8988T (cell line): ENCODE measurements at regions not wholly inside any gene's neighbourhood (a gene's known extent, or its start where the extent isn't known, plus 50 kb on each side); places are given as distances from the start of the nearest gene placed in this dataset.
"Not testable (repeated sequence)": the region's sequence is repeated elsewhere in the genome, so short reads cannot be mapped to it uniquely, and the experiment has no call there.

Source experiments
- DNase-seq: peaks from one replicate; pipeline ENCODE4 v3.0.0; 2011

DNA sequence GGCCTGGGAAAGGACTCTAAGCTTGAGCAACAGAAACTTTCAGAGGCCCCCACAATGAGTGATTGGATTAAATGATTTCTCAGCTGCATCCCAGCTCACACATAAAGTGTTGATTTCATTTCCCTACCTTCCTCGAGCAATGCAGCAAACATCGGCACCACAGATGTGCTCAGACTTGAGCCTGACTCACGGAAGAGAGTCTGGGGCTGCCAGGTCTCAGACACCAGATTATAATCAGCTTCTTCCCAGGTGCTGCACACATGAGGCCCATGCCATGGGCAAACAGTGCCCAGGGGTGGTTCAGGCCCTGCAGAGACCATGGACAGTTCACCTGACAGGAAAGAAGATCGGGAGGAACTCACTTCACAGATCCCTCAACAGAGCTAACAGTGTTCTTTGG lies 226.6 kb upstream of the TENM4 start:
- no peak for DNase-seq

DNA sequence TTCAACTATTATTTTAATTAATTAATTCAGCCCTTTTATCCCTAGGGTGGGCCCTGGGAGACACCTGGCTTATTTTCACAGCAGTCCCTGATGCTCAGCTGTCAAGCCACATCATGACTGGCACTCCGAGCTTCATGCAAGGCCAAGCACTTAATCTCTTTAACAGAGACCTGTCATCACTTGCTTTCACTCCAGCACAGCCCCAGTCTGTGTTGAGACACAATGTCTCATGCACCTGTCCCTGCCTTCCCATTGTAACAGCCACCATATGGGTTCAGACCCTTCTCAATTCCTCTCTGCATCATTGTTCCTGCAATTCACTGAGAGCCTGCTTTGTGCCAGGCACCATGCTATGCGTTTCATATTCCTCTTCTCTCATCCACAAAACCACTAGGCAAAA lies 222.2 kb upstream of the TENM4 start:
- no peak for DNase-seq

DNA sequence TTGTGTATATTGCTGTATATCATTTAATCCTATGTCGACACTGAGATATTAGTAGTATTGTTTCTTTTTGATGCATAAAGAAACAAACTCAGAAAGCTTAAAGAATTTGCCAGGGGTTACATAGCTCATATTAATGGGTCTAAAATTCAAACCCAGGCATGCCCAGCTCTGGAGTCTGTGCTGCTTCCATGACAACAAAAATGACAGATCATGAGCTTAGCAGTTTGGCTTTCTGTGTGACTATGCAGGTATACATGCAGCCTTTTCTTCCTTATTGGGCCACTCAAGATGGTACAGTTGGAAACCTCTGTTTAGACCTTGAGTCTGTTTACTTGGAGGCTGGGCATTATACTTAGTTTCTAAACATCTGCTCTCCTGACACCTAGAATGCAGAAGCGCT lies 220.5 kb upstream of the TENM4 start:
- no peak for DNase-seq

DNA sequence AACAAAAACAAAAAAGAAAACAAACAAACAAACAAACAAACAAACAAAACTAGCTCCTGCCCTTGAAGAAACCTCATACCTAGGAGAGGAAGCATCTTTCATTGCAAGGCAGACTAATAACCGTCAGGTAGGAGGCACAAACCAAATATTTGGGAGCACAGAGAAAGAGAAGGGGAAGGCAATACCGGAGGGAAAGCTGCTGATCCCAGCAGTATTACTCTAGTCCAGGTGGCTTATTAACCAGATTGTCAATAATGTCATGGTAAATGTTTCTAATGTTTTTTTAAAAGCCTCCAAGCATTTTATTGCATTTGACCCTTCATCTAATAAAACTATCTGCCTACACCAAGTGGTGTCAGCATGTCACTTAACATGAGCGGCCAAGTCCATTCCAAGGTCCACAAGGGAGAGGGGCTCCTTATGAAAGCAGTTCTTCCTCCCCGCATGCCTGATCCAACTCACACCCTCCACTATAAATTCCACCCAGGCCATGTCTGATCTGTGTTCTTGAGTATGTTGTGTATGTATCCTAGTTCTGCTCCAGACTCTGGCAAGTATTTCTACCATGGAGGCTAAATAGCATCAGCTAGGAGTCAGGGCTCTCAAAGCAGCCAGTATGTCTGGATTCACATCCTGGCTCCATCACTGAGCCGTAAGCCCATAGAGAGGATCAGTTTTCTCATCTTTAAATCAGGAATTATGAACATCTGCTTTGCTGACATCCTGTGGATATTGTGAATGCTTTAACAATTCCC lies 208.1 kb upstream of the TENM4 start:
- no peak for DNase-seq

DNA sequence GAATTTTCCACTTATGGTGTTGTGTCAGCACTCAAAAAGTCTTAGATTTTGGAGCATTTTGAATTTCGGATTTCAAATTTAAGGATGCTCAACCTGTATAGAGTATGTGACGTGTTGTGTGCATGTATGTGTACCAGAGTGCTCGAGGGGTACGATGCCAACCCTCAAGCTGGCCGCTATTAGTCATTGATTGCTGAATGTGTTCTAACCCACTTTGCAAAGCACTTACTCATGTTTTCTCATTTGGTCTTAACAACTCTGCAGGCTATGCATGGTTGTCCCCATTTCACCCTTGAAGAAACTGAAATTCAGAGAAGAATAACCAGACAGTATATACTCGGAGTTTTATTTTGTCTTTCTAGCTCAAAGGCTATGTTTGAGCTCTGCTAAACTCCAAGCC lies 196.4 kb upstream of the TENM4 start:
- DNase-seq, result no peak

DNA sequence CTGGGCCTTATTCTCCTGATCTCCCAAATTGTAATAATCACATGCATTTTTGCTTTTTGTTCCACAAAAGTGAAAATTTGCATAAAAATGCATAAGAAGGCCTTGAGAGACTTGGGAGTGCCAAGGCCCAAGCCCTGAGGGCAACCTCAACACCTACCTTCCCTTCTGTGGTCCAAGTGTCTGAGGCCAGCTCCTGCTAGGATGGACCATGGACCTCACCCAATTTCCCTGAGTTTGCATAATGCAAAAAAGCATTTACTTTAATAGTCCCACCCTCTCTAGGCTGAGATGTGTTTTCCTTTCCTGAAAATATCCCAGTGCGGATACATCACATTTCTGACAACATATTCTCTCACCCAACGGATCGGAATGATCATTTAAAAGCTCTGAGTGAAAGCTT lies 194.1 kb upstream of the TENM4 start:
- DNase-seq, result no peak

DNA sequence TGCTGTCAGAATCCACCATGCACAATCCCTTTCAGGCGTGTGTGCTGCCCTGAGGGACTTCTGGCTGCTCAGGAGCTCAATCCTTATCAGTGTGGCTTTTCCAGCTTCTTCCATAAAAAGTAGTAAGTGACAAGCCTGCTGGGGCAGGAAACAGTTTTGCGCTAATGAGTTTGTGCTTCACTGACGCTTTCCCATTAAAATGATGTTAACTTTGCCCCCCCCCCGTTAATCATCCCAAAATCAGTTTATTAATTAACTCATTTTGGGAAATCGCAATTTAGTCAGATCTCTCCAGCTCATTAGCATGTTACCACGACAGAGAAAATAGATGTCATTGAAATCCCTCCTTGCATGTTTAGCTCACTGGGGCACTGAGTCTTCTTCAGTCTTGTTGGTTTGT lies 186.5 kb upstream of the TENM4 start:
- no peak for DNase-seq

DNA sequence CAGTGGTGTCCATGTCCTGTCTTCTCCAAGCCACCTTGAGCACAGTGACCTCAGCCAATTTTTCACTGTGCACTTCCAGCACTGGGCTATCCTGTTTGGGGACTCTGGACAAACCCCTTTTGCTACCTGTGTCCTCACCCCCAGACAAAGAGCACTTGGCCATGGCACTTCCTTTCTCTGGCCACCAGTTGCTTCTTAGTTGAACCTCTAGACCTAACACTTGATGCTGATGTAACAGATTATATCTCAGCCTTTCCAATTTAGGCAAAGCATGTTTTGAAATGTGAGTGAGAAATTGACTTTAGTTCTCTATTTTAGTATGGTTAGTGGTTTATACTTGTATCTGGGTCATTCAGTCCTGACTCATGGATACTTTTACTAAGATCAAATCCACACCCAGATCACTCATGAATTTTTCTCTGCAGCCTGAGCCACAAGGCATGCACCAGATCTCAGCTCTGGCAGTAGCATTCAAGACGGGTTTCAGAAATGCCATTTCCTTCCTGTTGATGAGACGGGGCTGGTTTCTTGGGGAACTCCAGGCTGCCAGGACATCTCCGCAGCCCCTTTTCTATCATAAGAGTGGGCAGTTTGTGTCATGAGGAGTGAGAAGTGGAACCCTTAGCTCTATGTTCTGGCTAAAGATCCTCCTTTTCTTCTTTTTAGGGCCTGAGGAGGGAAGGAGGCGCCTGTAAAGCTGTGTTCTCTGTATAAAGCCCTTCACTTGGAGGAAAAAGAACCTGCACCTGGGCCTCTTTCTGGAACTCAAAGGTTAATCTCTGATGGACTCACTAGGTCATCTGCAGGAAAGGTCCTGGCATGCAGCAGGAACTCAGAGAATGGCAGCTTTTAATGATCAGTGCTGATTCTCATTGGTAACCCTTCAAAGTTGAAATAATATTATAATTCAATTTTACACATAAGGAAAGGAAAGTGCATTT lies 185.6 kb upstream of the TENM4 start:
- DNase-seq, result no peak

DNA sequence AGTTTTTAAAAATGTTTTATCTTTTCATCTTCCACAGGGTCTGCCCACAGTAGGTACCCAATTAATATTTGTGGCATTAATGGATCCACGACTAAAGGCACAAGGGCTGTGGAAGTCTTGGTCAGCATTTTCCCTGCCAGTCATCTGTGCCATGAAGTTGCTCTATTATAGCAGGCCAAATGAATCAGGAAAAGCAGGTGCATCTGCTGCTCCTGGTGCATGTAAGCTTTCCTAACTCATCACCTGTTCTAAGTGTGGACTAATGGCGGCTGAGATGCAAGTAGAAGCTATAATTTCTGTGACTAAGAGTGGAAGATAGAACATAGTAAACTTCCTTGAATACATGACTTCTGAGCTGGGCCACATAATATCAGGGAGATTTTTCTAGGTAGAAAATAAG lies 182.5 kb upstream of the TENM4 start:
- DNase-seq, result no peak

DNA sequence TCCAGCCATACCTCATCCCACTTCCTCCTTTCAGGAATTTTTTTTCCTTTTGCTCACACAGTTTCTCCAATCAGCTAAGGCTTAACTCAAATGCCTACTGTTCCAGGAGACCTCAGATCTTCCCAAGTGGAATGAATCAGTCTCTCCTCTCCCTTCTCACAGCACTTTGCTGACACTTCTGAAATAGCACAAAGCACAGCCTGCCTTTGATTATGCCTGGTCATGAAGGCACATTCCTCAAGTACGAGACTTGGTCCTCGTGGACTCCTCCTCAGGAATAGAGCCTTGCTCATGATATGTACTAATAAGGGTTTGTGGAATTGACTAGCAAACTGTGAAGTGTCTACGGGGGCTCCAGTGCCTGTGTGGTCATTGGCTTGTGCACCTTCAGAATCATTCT lies 176.7 kb upstream of the TENM4 start:
- no peak for DNase-seq

DNA sequence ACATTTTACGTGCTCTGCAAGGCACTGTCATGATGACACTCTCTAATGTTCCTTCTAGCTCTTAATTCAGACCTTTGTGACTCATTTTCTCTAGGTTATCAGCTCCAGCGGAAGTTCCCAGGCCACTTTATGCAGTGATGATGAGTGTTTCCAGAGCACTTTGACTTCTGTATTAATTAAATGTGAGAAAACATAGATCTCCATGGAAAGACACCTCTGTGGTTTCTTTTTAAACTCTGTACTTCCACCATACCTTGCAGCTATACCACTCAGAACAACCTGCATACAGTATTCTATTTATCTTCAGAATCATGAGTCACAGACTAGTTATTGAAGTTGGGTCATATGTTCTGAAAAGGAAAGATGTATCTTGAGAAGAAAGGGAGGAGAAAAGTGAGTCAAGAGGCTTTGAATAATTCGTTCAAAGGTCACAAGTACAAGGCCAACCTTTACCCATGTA lies 175.6 kb upstream of the TENM4 start:
- DNase-seq, result no peak

DNA sequence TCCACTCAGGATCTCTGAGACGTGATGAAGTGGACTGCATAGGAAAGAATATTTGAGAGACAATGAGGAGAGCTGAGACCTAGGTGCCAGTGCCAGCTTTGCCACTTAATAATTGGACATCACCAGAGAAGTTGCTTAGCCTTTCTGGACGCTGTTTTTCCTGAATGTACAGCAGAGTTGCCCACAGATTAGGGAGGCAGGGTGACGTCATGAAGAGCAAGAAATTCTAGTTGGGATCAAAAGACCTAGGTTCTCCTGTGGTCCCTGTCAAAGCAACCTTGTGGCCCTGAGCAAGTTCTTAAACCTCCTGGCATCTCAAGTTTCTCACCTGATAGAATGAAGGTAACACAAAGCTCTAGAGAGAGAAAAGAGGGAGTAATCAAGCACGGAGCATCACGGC lies 174.6 kb upstream of the TENM4 start:
- no peak for DNase-seq

DNA sequence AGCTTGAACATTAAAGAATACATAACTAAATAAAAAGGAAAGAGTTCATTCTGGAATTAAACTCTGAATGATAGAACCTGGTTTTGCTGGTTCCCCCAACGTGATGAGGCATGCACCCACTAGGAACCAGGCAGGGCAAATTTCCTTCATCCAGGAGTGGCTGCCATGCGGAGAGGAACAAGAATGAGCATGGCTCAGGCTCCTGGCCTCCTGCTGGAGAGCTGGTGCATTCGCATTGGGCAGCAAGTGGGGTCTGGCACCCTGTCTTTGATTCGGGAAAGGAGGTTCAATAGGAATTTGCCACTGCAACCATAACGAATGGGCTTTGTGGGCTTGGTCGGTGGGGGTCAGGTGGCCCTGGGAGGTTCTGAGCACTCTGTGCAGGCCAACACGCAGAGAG lies 169.8 kb upstream of the TENM4 start:
- no peak for DNase-seq

DNA sequence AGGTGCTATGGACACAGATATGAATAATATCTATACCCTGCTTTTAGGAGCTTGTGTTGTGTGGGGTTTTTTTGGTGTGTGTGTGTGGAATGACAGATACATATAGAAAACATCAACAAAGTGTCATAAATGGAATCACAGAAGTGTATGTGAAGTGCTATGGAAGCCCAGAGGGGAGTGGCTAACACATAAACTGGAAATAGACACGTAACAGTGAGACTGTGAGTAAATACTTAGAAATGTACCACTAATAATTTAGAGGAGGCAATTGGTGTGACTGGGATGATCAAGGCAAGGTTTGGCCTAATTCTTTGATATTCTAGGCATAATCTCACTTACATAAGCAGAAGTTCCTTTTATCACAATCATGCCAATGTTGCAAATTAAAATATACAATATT lies 169.3 kb upstream of the TENM4 start:
- no peak for DNase-seq

DNA sequence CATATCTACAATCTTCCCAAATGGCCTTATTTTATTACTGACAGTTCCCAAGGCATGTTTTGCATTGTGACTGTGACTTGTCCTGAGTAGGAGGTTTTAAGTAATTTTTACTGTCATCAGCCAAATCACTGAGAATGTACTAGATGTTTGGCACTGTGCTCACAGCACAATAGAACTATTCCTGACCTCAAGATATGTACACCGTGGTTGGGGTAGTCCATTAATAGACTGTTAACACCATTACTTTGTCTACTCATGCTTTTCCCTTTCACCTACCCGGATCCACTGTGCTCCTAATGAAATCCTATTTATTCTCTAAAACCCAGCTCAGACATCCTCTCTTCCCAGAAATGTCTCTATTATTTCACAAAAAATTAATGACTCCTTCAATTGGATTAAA lies 168.7 kb upstream of the TENM4 start:
- no peak for DNase-seq

DNA sequence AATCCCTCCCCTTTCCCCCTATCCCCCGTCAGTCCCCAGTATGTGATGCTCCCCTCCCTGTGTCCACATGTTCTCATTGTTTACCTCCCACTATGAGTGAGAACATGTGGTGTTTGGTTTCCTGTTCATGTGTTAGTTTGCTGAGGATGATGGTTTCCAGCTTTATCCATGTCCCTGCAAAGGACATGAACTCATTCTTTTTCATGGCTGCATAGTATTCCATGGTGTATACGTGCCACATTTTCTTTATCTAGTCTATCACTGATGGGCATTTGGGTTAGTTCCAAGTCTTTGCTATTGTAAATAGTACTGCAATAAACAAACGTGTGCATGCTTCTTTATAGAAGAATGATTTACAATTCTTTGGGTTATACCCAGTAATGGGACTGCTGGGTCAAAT lies 165.6 kb upstream of the TENM4 start:
- not testable (repeated sequence) for DNase-seq

DNA sequence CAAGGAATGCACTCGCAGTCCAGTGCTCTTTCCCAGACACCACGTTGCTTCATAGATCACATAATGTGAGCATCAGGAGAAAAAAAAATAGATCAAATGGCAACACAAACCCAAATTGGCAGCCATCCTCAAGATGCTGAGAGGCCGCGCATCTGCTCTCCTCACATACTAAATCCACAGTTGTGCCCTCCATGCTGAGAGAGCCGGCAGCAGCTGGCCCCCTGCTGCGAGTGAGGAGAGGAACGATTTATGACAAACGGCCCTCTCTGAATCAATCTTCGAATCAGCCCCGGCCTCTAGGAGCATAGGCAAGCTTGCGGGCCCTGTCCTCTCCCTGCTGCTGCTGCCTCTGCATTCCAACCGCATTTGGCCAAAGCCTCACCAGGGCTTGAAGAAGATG lies 159.9 kb upstream of the TENM4 start:
- no peak for DNase-seq

DNA sequence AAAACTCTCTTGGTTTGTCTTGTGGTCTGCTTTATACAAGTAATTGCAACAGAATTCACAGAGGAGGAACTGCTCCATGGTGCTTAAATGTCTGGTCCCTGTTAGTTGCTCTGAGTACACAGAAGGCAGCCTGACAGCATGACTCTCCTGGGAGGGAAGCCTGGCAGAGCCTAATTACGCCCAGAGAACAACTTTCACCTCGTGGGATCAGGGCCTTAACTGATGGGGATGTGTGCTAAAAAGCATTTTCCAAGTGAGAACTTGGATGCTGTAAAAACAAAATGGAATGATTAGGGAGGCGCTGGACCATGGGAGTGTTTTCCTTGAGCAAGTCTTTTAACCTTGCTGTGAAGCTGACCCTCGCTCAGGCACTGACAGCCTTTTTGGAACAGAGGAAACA lies 154.0 kb upstream of the TENM4 start:
- no peak for DNase-seq

DNA sequence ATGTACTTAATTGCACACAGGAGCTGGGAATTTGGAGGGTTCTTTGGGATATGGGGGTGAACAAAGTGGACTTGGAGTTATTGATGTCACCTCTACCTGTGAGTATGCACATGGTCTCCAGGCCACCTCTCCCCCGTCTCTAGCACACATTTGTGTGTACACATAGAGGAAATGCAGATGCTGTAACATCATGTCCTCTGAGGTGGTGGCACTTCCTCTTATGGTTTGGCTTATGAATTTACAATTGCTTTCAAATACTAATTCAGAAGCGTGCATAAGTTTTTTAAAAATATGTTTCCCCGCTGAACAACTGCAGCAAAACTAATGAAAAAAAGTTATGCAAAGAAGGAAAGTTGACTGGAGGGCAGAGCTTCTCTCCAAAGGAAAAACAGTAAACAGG lies 152.0 kb upstream of the TENM4 start:
- DNase-seq, result no peak

DNA sequence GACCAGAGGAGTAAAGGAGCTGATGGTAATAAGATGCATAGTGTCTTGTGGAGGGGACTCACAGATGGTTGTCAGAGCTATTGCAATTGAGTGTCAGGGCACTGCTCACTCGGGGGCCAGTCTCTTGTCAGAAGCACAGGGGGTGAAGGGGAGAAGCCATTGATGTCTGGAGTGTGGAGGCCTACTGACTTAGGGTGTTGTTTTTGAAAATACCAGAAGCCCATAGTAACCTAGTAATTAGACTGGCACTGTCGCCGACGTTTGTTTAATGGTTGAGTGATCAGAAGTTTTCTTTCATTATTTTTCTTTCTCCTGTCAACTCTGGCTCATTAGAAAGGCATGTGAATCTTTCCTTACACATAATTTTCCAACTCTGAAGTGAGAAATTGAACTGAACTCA lies 151.6 kb upstream of the TENM4 start:
- no peak for DNase-seq

DNA sequence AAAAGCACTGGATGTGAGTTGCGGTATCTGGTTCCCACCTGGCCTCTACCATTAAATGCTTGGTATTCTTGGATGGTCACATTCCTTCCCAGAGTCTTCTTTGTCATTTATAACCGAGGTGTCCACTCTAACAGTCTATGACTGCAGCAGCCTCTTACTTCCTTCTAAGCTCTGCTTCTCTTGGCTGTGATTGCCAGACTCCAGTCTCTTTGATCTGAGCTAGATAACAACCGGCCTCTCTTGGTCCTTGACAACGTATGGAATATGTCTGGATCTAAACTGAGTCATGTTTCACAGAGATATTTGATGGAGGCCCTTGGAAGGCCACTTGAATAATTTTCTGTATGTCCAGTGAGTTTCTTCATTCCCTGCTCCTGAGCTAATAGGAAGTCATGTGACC lies 141.6 kb upstream of the TENM4 start:
- DNase-seq, result no peak

DNA sequence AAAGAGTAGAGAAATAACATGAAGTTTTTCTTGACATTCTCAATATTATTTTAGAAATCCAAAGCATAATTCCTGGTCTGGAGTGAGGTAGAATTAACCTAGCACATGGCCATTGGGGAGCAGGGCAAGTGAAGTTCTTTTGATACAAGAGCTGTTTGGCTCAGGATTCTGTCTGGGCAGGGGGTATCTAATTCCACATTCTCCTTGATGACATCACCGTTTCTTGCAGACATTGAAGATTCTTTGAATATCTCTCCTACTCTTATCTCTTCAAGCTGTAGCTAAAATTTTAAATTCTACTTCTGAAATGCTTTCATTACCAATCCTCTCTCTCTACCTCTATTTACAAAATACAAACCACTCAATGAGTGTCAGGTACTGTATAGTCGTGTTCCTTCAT lies 138.2 kb upstream of the TENM4 start:
- DNase-seq, result no peak

DNA sequence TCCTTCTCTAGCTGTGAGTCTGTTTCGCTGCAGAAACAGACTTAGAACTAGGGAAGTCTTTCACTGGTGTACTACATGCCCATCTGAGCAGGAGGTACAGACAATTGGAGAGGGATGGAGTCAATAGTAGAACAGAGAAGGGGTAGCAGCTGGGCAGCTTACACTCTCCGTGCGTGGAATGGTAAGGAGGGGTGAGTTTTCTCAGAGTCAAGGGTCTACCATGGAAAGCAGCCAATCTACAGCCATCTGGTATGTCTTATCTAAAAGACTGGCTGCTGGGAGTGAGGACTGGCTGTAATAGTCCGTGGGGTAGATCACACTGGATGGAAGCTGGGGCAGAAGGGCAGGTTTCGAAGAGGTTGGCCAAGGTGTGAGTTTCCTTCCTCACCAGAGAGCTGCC lies 137.3 kb upstream of the TENM4 start:
- DNase-seq, result no peak

DNA sequence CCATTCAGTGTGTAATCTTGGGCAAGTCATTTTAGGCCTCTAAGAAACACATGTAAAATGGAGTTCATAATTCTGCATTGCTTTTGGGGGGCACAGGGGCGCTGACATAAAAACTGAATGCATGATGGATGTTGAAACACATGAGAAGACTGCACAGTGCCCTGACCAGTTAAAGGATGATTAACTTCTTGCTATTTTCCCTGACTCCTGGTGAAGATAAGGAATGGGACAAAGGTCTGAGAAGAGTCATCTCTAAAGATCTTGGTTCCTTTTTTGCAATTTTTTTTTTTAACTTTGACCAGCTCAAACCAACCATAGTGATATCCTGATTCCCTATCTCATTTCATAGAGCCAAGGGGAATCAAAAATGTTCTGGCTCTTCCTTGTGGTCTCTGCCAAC lies 134.9 kb upstream of the TENM4 start:
- DNase-seq, result no peak
